Fibroblast of lung (primary cell): ENCODE measurements at regions not wholly inside any gene's neighbourhood (a gene's known extent, or its start where the extent isn't known, plus 50 kb on each side); places are given as distances from the start of the nearest gene placed in this dataset.
"Not testable (repeated sequence)": the region's sequence is repeated elsewhere in the genome, so short reads cannot be mapped to it uniquely, and the experiment has no call there.

Experiments
- DNase-seq, 2 donors: peaks; one replicate each; pipeline versions ENCODE4 v3.0.0 to v3.0.0-alpha.2; 2010; ENCODE audit warnings: low read depth in 2 of 2
- H2AFZ ChIP-seq: 2 replicates; pipeline ENCODE4 v1.5.1; 2012; ENCODE audit warnings: low read length, control low read depth, inconsistent platforms
- H3K27ac ChIP-seq: 2 replicates; pipeline ENCODE4 v1.5.1; 2011; ENCODE audit warnings: low read length, control low read depth; ENCODE audit not compliant: insufficient read depth
- H3K27me3 ChIP-seq: 2 replicates; pipeline ENCODE4 v1.5.1; 2011; ENCODE audit warnings: mild to moderate bottlenecking, low read length; ENCODE audit not compliant: control insufficient read depth, insufficient read depth
- H3K36me3 ChIP-seq: 2 replicates; pipeline ENCODE4 v1.5.1; 2011; ENCODE audit warnings: low read length; ENCODE audit not compliant: control insufficient read depth, insufficient read depth
- H3K4me1 ChIP-seq: 2 replicates; pipeline ENCODE4 v1.5.1; 2011; ENCODE audit warnings: low read length; ENCODE audit not compliant: control insufficient read depth, insufficient read depth; ENCODE audit errors: extremely low read depth
- H3K4me2 ChIP-seq: 2 replicates; pipeline ENCODE4 v1.5.1; 2011; ENCODE audit warnings: low read length, control low read depth; ENCODE audit not compliant: insufficient read depth; ENCODE audit errors: extremely low read depth
- H3K4me3 ChIP-seq, 4 experiments: fragments of 200-600 bp in 1 of 4; sonication (generic) in 1 of 4; replicated peaks in 1 of 4; 2 replicates each; pipeline ENCODE4 v1.5.1; 2011 to 2016; ENCODE audit warnings: low read length in 4 of 4, low read depth in 3 of 4, mild to moderate bottlenecking in 3 of 4, control low read depth in 2 of 4, inconsistent platforms in 1 of 4, mixed read lengths in 1 of 4; ENCODE audit not compliant: insufficient read depth in 1 of 4; ENCODE audit errors: control extremely low read depth in 1 of 4
- H3K79me2 ChIP-seq: 2 replicates; pipeline ENCODE4 v1.5.1; 2012; ENCODE audit warnings: mild to moderate bottlenecking, low read length, inconsistent platforms; ENCODE audit not compliant: control insufficient read depth, insufficient read depth
- H3K9ac ChIP-seq: 2 replicates; pipeline ENCODE4 v1.5.1; 2011; ENCODE audit warnings: mild to moderate bottlenecking, low read length, control low read depth; ENCODE audit not compliant: insufficient read depth
- H3K9me3 ChIP-seq: 2 replicates; pipeline ENCODE4 v1.5.1; 2012; ENCODE audit warnings: low read depth, low read length; ENCODE audit not compliant: control insufficient read depth, insufficient read depth
- H4K20me1 ChIP-seq: 2 replicates; pipeline ENCODE4 v1.5.1; 2011; ENCODE audit warnings: low read length; ENCODE audit not compliant: control insufficient read depth, insufficient read depth; ENCODE audit errors: extremely low read depth
- CTCF ChIP-seq, 2 donors: IDR thresholded peaks in 1 of 2; conservative IDR thresholded peaks in 1 of 2; 1 replicate in 1 of 2; 2 replicates in 1 of 2; pipeline ENCODE4 v1.5.1; 2011 to 2012; ENCODE audit warnings: low read length in 2 of 2, control low read depth in 1 of 2, inconsistent platforms in 1 of 2, low read depth in 1 of 2, mild to moderate bottlenecking in 1 of 2
- EZH2 ChIP-seq: IDR thresholded peaks from 2 replicates; pipeline ENCODE4 v1.5.1; 2012; ENCODE audit warnings: low read length, control low read depth, mild to moderate bottlenecking; ENCODE audit errors: missing control alignments

- Histone ChIP-seq H3K9me3 (no peaks in the 10 kb centered on the region), H3K79me2 (no peaks in the 10 kb centered on the region), H3K4me1 (no peaks in the 10 kb centered on the region), H4K20me1 (no peaks in the 10 kb centered on the region), H3K36me3 (no peaks in the 10 kb centered on the region), H3K4me3 (no peak overlapping the region), H3K4me2 (no peak overlapping the region), H3K27me3 (no peaks in the 10 kb centered on the region), H3K27ac (no peak overlapping the region), H2AFZ (no peak overlapping the region), H3K9ac (no peak overlapping the region)
- no peak for DNase-seq
- TF ChIP-seq CTCF (conservative IDR thresholded peaks at IDR 0.05 in 1 of 2, IDR thresholded peaks at IDR 0.05 in 1 of 2; ENCODE audit: low read depth in 1 of 2, low read length in 2 of 2): no peak
- no peak for TF ChIP-seq EZH2
Measured at GRCh38 chr5:121485281-121485680, 366.4 kb upstream of the FTMT start.

GRCh38 chr5:121485999-121486398 lies 365.7 kb upstream of the FTMT start:
- not testable (repeated sequence) for H3K27ac ChIP-seq, H3K36me3 ChIP-seq, H3K4me1 ChIP-seq, H4K20me1 ChIP-seq, H2AFZ ChIP-seq, H3K27me3 ChIP-seq, DNase-seq, H3K79me2 ChIP-seq, H3K4me2 ChIP-seq, H3K4me3 ChIP-seq, H3K9ac ChIP-seq, H3K9me3 ChIP-seq

GRCh38 chr5:121489972-121490371 lies 361.7 kb upstream of the FTMT start:
- Histone ChIP-seq H2AFZ (no peak overlapping the region), H3K4me2 (no peak overlapping the region), H3K27ac (no peak overlapping the region), H3K36me3 (no peaks in the 10 kb centered on the region), H4K20me1 (no peaks in the 10 kb centered on the region), H3K4me1 (no peaks in the 10 kb centered on the region), H3K4me3 (no peak overlapping the region), H3K79me2 (no peaks in the 10 kb centered on the region), H3K27me3 (no peaks in the 10 kb centered on the region), H3K9ac (no peak overlapping the region), H3K9me3 (no peaks in the 10 kb centered on the region)
- TF ChIP-seq CTCF (conservative IDR thresholded peaks at IDR 0.05 in 1 of 2, IDR thresholded peaks at IDR 0.05 in 1 of 2; ENCODE audit: low read depth in 1 of 2, low read length in 2 of 2) (no peak), EZH2 (no peak)
- DNase-seq: no peak

- peak in 1 of 2 donors; percentile 20 for DNase-seq
Measured at GRCh38 chr5:121497176-121497575, 354.5 kb upstream of the FTMT start.

More at GRCh38 chr5:121497176-121497575, 354.5 kb upstream of the FTMT start:
- TF ChIP-seq CTCF (conservative IDR thresholded peaks at IDR 0.05 in 1 of 2, IDR thresholded peaks at IDR 0.05 in 1 of 2; ENCODE audit: low read depth in 1 of 2, low read length in 2 of 2) (no peak), EZH2 (no peak)
- no peaks in the 10 kb centered on the region for H3K9me3 ChIP-seq
- H3K79me2 ChIP-seq: no peaks in the 10 kb centered on the region
- H3K27me3 ChIP-seq: no peaks in the 10 kb centered on the region
- H4K20me1 ChIP-seq: no peaks in the 10 kb centered on the region
- H3K9ac ChIP-seq: no peak overlapping the region
- no peak overlapping the region for H3K4me3 ChIP-seq
- no peak overlapping the region for H2AFZ ChIP-seq
- no peaks in the 10 kb centered on the region for H3K4me1 ChIP-seq
- no peaks in the 10 kb centered on the region for H3K36me3 ChIP-seq
- no peak overlapping the region for H3K4me2 ChIP-seq
- H3K27ac ChIP-seq: no peak overlapping the region
